Gastroesophageal sphincter (tissue), 3 donors: ENCODE measurements at regions not wholly inside any gene's neighbourhood (a gene's known extent, or its start where the extent isn't known, plus 50 kb on each side); places are given as distances from the start of the nearest gene placed in this dataset.
"Not testable (repeated sequence)": the region's sequence is repeated elsewhere in the genome, so short reads cannot be mapped to it uniquely, and the experiment has no call there.

Experiments used
- CTCF ChIP-seq, 4 experiments: fragments of 200-600 bp in 2 of 4; fragments of 450-650 bp in 2 of 4; sonication (generic) in 1 of 4; IDR thresholded peaks; one replicate each; pipeline ENCODE4 v1.5.1; 2017 to 2019; ENCODE audit warnings: antibody characterized with exemption in 4 of 4, mild to moderate bottlenecking in 2 of 4, moderate library complexity in 2 of 4
- POLR2A ChIP-seq, 2 donors: fragments of 450-650 bp; IDR thresholded peaks; one replicate each; pipeline ENCODE4 v1.6.1; 2017; ENCODE audit warnings: antibody characterized with exemption in 2 of 2, mild to moderate bottlenecking in 2 of 2, moderate library complexity in 1 of 2

- not testable (repeated sequence) for TF ChIP-seq POLR2A, CTCF (IDR thresholded peaks at IDR 0.05)
Observed at GRCh38 chr10:18917431-18917830, 131.2 kb upstream of the MALRD1 start.
